SK-N-SH (cell line): ENCODE measurements at regions not wholly inside any gene's neighbourhood (a gene's known extent, or its start where the extent isn't known, plus 50 kb on each side); places are given as distances from the start of the nearest gene placed in this dataset.

Experiments used
- EZH2phosphoT487 ChIP-seq: fragments of 200-600 bp; sonication (generic); IDR thresholded peaks from 2 replicates; pipeline ENCODE4 v1.6.1; 2017; ENCODE audit warnings: low read depth, mixed run types, mild to moderate bottlenecking, antibody characterized with exemption, moderate library complexity, borderline replicate concordance
- GABPA ChIP-seq: IDR thresholded peaks from 2 replicates; pipeline ENCODE4 v1.4.0; 2012; ENCODE audit warnings: low read depth, mild to moderate bottlenecking
- JUND ChIP-seq: IDR thresholded peaks from 2 replicates; pipeline ENCODE4 v1.4.0; 2012
- MXI1 ChIP-seq: IDR thresholded peaks from 2 replicates; pipeline ENCODE4 v1.6.1; 2012; ENCODE audit warnings: mild to moderate bottlenecking, low read depth, low read length, improper control_type of control experiment
- NRF1 ChIP-seq: IDR thresholded peaks from 2 replicates; pipeline ENCODE4 v1.6.1; 2012; ENCODE audit warnings: low read depth, mild to moderate bottlenecking, low read length
- POLR2AphosphoS5 ChIP-seq: IDR thresholded peaks from 2 replicates; pipeline ENCODE4 v1.6.1; 2012; ENCODE audit warnings: low read depth, low read length
- RAD21 ChIP-seq: IDR thresholded peaks from 2 replicates; pipeline ENCODE4 v1.6.1; 2012; ENCODE audit warnings: mild to moderate bottlenecking, low read length
- SIN3A ChIP-seq: IDR thresholded peaks from 2 replicates; pipeline ENCODE4 v1.6.1; 2012; ENCODE audit warnings: low read depth, mild to moderate bottlenecking, low read length, moderate library complexity, borderline replicate concordance
- TF ChIP-seq, protein P1 (sequence below): IDR thresholded peaks from 2 replicates; pipeline ENCODE4 v1.4.0; 2012; ENCODE audit warnings: low read depth
- TF ChIP-seq, protein P2 (sequence below): fragments of 150-350 bp; IDR thresholded peaks from 2 replicates; pipeline ENCODE4 v1.6.1; 2017; ENCODE audit warnings: antibody characterized with exemption, low read length, low read depth, borderline replicate concordance
- TF ChIP-seq, protein P3 (sequence below): fragments of 200-600 bp; sonication (generic); IDR thresholded peaks from 2 replicates; pipeline ENCODE4 v1.6.1; 2017; ENCODE audit warnings: antibody characterized with exemption, mild to moderate bottlenecking, moderate library complexity

DNA sequence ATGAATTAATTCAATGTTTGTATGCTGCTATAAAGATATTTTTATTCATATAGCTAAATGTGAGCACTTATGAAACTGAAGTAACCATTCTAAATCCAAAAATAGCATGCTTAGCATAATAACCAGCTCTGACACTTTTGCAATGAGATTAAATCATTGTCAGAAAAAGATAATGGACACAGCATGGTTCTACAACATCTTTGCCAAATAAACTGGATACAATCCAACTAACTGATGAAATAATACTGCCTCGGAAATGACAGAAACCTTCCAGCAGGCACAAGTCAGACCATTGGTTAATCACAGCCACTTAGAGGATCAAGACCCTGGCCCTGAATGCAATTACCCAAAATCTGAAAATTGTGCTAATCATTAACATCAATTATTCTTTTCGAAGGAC lies 592.7 kb upstream of the ADGRL4 start:
- TF ChIP-seq SIN3A (no peak), MXI1 (no peak), EZH2phosphoT487 (no peak), NRF1 (no peak), POLR2AphosphoS5 (no peak), JUND (no peak), GABPA (no peak), RAD21 (no peak)
- TF ChIP-seq, protein P1, sequence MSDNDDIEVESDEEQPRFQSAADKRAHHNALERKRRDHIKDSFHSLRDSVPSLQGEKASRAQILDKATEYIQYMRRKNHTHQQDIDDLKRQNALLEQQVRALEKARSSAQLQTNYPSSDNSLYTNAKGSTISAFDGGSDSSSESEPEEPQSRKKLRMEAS = no peak
- TF ChIP-seq, protein P2, sequence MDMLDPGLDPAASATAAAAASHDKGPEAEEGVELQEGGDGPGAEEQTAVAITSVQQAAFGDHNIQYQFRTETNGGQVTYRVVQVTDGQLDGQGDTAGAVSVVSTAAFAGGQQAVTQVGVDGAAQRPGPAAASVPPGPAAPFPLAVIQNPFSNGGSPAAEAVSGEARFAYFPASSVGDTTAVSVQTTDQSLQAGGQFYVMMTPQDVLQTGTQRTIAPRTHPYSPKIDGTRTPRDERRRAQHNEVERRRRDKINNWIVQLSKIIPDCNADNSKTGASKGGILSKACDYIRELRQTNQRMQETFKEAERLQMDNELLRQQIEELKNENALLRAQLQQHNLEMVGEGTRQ = no peak
- TF ChIP-seq, protein P3, sequence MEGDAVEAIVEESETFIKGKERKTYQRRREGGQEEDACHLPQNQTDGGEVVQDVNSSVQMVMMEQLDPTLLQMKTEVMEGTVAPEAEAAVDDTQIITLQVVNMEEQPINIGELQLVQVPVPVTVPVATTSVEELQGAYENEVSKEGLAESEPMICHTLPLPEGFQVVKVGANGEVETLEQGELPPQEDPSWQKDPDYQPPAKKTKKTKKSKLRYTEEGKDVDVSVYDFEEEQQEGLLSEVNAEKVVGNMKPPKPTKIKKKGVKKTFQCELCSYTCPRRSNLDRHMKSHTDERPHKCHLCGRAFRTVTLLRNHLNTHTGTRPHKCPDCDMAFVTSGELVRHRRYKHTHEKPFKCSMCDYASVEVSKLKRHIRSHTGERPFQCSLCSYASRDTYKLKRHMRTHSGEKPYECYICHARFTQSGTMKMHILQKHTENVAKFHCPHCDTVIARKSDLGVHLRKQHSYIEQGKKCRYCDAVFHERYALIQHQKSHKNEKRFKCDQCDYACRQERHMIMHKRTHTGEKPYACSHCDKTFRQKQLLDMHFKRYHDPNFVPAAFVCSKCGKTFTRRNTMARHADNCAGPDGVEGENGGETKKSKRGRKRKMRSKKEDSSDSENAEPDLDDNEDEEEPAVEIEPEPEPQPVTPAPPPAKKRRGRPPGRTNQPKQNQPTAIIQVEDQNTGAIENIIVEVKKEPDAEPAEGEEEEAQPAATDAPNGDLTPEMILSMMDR = no peak
